Glutamatergic neuron (in vitro differentiated cells): ENCODE measurements at regions not wholly inside any gene's neighbourhood (a gene's known extent, or its start where the extent isn't known, plus 50 kb on each side); places are given as distances from the start of the nearest gene placed in this dataset.

Experiments
- DNase-seq: peaks from one replicate; pipeline ENCODE4 v3.0.0; 2022
- H3K27ac Mint-ChIP-seq: one replicate; pipeline ENCODE4 v1.8.0; 2020; ENCODE audit warnings: mild to moderate bottlenecking, mixed read lengths, inconsistent platforms; ENCODE audit not compliant: unreplicated experiment
- H3K27me3 Mint-ChIP-seq: one replicate; pipeline ENCODE4 v1.8.0; 2020; ENCODE audit warnings: mild to moderate bottlenecking, moderate library complexity, mixed read lengths, inconsistent platforms; ENCODE audit not compliant: unreplicated experiment
- H3K36me3 Mint-ChIP-seq: one replicate; pipeline ENCODE4 v1.8.0; 2020; ENCODE audit warnings: mild to moderate bottlenecking, mixed read lengths, inconsistent platforms; ENCODE audit not compliant: unreplicated experiment
- H3K4me1 Mint-ChIP-seq: one replicate; pipeline ENCODE4 v1.8.0; 2020; ENCODE audit warnings: mild to moderate bottlenecking, low read depth, mixed read lengths, inconsistent platforms; ENCODE audit not compliant: unreplicated experiment
- H3K4me3 Mint-ChIP-seq: one replicate; pipeline ENCODE4 v1.8.0; 2020; ENCODE audit warnings: mild to moderate bottlenecking, mixed read lengths, inconsistent platforms; ENCODE audit not compliant: unreplicated experiment
- H3K9me3 Mint-ChIP-seq: one replicate; pipeline ENCODE4 v1.8.0; 2020; ENCODE audit warnings: mild to moderate bottlenecking, moderate library complexity, mixed read lengths, inconsistent platforms; ENCODE audit not compliant: unreplicated experiment
- TF ChIP-seq, protein P1 (sequence below): fragments of 200-600 bp; sonication (generic); IDR thresholded peaks from one replicate; pipeline ENCODE4 v1.5.0; 2021; ENCODE audit not compliant: partially characterized antibody, unreplicated experiment

DNA sequence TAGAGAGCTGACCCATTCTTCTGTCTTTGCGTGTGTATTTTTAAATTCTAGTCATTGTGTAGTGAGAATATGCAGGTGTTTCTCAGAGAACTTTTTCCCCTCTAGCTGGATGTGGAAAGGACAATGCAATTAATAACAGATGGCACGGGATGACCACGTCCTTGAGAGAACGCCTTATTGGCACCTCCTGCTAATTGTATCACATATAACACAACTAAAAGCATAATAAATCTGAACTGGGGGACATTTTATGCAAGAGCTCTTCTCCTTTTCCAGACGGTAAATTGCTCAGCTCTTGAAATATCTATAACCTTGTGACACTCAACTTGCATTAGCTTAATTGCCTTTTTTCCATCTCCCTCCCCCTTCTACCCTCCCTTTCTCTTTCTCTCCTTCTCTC is 62.9 kb upstream of the IZUMO3 start:
- Mint-ChIP-seq H3K27me3 (peaks cover 5% of the 10 kb centered on the region), H3K4me3 (peak overlapping the region; percentile 31), H3K27ac (peak overlapping the region; percentile 92), H3K36me3 (no peaks in the 10 kb centered on the region), H3K9me3 (peaks cover 5% of the 10 kb centered on the region), H3K4me1 (peaks cover 24% of the 10 kb centered on the region)
- TF ChIP-seq, protein P1, sequence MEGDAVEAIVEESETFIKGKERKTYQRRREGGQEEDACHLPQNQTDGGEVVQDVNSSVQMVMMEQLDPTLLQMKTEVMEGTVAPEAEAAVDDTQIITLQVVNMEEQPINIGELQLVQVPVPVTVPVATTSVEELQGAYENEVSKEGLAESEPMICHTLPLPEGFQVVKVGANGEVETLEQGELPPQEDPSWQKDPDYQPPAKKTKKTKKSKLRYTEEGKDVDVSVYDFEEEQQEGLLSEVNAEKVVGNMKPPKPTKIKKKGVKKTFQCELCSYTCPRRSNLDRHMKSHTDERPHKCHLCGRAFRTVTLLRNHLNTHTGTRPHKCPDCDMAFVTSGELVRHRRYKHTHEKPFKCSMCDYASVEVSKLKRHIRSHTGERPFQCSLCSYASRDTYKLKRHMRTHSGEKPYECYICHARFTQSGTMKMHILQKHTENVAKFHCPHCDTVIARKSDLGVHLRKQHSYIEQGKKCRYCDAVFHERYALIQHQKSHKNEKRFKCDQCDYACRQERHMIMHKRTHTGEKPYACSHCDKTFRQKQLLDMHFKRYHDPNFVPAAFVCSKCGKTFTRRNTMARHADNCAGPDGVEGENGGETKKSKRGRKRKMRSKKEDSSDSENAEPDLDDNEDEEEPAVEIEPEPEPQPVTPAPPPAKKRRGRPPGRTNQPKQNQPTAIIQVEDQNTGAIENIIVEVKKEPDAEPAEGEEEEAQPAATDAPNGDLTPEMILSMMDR = no peak
- DNase-seq = no peak

GRCh38 chr9:24602693-24603352 is 57.1 kb upstream of the IZUMO3 start:
- Mint-ChIP-seq H3K36me3 (no peaks in the 10 kb centered on the region), H3K4me1 (peaks cover 24% of the 10 kb centered on the region), H3K9me3 (no peaks in the 10 kb centered on the region), H3K27ac (peak overlapping the region; percentile 7), H3K27me3 (peaks cover 4% of the 10 kb centered on the region), H3K4me3 (no peak overlapping the region)
- TF ChIP-seq, protein P1 = no peak
- no peak for DNase-seq
